ENCODE measurements at regions not wholly inside any gene's neighbourhood (a gene's known extent, or its start where the extent isn't known, plus 50 kb on each side); places are given as distances from the start of the nearest gene placed in this dataset.

DNA sequence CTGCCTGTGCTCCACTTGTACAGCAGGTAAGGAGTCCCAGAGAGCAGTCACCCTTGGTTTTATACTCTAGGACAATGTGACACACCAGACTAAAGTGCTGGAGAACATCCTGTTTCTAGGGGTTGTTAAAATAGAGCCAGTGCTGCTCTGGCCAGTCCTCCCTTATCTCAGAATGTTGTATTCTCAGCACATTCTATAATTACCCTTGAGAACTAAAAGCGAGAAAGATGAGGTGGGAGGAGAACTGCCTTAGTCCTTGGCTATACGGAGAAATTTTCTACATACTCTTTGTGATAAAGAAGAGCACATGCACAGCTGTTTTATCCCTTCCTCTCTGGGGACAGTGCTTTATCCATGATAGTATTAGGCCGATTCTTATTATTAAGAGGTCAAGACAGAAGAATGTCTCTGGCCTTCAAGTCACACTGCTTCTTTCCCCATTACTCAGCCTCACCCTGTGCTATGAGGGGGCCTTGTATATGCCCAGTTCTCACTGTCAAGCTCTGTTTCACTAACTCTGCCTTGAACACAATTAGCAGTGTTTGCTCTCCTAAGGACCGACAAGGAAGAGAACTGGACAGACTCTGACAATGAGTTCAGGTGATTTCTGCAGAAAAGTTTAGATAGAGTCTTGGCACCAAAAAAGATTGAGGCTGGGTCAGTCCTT, 385.8 kb downstream of the TRIB2 start:
- TF ChIP-seq, protein P1, sequence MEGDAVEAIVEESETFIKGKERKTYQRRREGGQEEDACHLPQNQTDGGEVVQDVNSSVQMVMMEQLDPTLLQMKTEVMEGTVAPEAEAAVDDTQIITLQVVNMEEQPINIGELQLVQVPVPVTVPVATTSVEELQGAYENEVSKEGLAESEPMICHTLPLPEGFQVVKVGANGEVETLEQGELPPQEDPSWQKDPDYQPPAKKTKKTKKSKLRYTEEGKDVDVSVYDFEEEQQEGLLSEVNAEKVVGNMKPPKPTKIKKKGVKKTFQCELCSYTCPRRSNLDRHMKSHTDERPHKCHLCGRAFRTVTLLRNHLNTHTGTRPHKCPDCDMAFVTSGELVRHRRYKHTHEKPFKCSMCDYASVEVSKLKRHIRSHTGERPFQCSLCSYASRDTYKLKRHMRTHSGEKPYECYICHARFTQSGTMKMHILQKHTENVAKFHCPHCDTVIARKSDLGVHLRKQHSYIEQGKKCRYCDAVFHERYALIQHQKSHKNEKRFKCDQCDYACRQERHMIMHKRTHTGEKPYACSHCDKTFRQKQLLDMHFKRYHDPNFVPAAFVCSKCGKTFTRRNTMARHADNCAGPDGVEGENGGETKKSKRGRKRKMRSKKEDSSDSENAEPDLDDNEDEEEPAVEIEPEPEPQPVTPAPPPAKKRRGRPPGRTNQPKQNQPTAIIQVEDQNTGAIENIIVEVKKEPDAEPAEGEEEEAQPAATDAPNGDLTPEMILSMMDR (IDR thresholded peaks at IDR 0.05; ENCODE audit: insufficient read depth, low read length): no peak
- DNase-seq (ENCODE audit: low read depth in 1 of 2, low spot score in 1 of 2): no peak
- Histone ChIP-seq H3K27ac (replicated peaks) (no peak overlapping the region), H3K27me3 (ENCODE audit: insufficient read depth, poor library complexity, severe bottlenecking) (no peaks in the 10 kb centered on the region), H3K4me3 (replicated peaks; ENCODE audit: insufficient read depth, low read length) (no peak overlapping the region)

DNA sequence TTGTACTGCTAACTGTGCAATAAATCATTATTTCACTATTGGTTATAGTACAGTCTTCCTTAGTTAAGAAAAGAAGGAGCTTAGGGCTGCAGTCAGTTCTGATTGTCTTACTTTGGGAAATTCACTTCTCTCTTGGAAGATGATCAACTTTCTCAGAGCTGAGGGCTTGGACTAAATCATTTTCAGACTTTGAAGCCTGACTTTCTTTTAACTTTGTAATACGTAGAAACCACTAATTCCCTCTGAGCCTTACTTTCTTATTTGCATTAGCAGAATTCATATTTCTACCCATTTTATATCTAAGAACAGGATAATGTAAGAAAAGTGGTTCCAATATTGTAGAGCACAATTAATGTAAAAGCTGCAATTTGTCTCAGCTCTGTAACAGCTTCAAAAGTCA, 386.4 kb downstream of the TRIB2 start:
- DNase-seq (ENCODE audit: low read depth in 1 of 2, low spot score in 1 of 2): no peak
- no peak overlapping the region for H3K4me3 ChIP-seq (replicated peaks; ENCODE audit: insufficient read depth, low read length)
- H3K27ac ChIP-seq (replicated peaks): no peak overlapping the region
- TF ChIP-seq, protein P2, sequence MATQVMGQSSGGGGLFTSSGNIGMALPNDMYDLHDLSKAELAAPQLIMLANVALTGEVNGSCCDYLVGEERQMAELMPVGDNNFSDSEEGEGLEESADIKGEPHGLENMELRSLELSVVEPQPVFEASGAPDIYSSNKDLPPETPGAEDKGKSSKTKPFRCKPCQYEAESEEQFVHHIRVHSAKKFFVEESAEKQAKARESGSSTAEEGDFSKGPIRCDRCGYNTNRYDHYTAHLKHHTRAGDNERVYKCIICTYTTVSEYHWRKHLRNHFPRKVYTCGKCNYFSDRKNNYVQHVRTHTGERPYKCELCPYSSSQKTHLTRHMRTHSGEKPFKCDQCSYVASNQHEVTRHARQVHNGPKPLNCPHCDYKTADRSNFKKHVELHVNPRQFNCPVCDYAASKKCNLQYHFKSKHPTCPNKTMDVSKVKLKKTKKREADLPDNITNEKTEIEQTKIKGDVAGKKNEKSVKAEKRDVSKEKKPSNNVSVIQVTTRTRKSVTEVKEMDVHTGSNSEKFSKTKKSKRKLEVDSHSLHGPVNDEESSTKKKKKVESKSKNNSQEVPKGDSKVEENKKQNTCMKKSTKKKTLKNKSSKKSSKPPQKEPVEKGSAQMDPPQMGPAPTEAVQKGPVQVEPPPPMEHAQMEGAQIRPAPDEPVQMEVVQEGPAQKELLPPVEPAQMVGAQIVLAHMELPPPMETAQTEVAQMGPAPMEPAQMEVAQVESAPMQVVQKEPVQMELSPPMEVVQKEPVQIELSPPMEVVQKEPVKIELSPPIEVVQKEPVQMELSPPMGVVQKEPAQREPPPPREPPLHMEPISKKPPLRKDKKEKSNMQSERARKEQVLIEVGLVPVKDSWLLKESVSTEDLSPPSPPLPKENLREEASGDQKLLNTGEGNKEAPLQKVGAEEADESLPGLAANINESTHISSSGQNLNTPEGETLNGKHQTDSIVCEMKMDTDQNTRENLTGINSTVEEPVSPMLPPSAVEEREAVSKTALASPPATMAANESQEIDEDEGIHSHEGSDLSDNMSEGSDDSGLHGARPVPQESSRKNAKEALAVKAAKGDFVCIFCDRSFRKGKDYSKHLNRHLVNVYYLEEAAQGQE (IDR thresholded peaks at IDR 0.05; ENCODE audit: insufficient replicate concordance, low read depth): no peak
- TF ChIP-seq GABPA (IDR thresholded peaks at IDR 0.05; ENCODE audit: low read depth): no peak
- TF ChIP-seq, protein P1 (IDR thresholded peaks at IDR 0.05; ENCODE audit: insufficient read depth, low read length): no peak
- TF ChIP-seq SPI1 (IDR thresholded peaks at IDR 0.05; ENCODE audit: borderline replicate concordance, low read depth): no peak
- TF ChIP-seq POLR2AphosphoS5 (IDR thresholded peaks at IDR 0.05; ENCODE audit: low read depth): no peak
- H3K27me3 ChIP-seq (ENCODE audit: insufficient read depth, poor library complexity, severe bottlenecking): no peaks in the 10 kb centered on the region

DNA sequence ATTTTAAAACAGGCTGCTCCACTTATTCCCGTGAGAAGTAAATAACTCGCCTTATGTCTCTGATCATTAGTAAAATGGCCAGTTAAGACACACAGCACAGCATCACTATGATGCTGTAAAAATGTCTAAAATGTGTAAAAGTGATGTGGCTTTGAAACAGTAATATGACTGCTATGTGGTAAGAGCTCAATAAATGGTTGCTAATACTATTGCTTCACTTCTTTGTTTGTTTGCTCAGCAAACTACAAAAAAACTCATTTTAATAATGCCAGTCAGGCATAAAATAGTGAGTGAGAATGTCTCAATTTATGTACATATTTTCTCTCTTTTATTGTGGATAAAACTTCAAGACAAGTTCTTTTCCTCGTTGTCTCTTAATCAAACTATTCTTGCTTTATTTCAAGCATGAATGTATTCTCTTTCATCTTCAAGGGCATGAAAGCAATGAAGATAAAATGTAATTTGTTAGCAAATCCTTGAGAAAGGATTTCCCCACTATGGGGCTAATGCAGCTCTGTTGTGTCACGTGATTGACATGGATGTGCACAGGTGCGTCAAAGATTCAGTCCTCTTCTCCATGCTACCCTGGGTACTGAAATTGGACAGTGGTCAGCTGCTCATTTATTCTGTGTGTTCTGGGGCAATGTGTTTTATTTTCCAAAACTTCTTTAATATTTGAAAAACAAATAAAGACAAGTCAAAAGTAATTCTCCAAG, 387.2 kb downstream of the TRIB2 start:
- Histone ChIP-seq H3K27ac (replicated peaks) (no peak overlapping the region), H3K27me3 (ENCODE audit: insufficient read depth, poor library complexity, severe bottlenecking) (no peaks in the 10 kb centered on the region), H3K4me3 (replicated peaks; ENCODE audit: insufficient read depth, low read length) (no peak overlapping the region)
- TF ChIP-seq, protein P2 (IDR thresholded peaks at IDR 0.05; ENCODE audit: insufficient replicate concordance, low read depth): no peak
- TF ChIP-seq SPI1 (IDR thresholded peaks at IDR 0.05; ENCODE audit: borderline replicate concordance, low read depth) (no peak), GABPA (IDR thresholded peaks at IDR 0.05; ENCODE audit: low read depth) (no peak), POLR2AphosphoS5 (IDR thresholded peaks at IDR 0.05; ENCODE audit: low read depth) (no peak)
- TF ChIP-seq, protein P1 (IDR thresholded peaks at IDR 0.05; ENCODE audit: insufficient read depth, low read length): no peak
- no peak for DNase-seq (ENCODE audit: low read depth in 1 of 2, low spot score in 1 of 2)
